Esophagus muscularis mucosa (tissue), 4 donors: ENCODE measurements at regions not wholly inside any gene's neighbourhood (a gene's known extent, or its start where the extent isn't known, plus 50 kb on each side); places are given as distances from the start of the nearest gene placed in this dataset.

ENCODE experiments used
- DNase-seq: peaks from one replicate; pipeline ENCODE4 v3.0.0-alpha.2; 2017; ENCODE audit errors: extremely low spot score
- H3K27ac ChIP-seq, 4 donors: fragments of 200-600 bp; sonication (generic); replicated peaks in 1 of 4; 1 replicate in 3 of 4; 2 replicates in 1 of 4; pipeline ENCODE4 v1.5.1; 2016 to 2019; ENCODE audit warnings: mild to moderate bottlenecking in 1 of 4
- H3K27me3 ChIP-seq, 4 donors: fragments of 200-600 bp; sonication (generic); one replicate each; pipeline versions ENCODE4 v1.5.1 to v1.6.0; 2016 to 2019
- H3K36me3 ChIP-seq, 4 donors: fragments of 200-600 bp; sonication (generic); one replicate each; pipeline ENCODE4 v1.5.1; 2016 to 2019
- H3K4me1 ChIP-seq, 4 donors: fragments of 200-600 bp; sonication (generic); one replicate each; pipeline ENCODE4 v1.5.1; 2016 to 2019
- H3K4me3 ChIP-seq, 4 donors: fragments of 200-600 bp; sonication (generic); 1 replicate in 2 of 4; 2 replicates in 2 of 4; pipeline ENCODE4 v1.5.1; 2016 to 2019; ENCODE audit warnings: mild to moderate bottlenecking in 4 of 4, moderate library complexity in 1 of 4
- H3K9me3 ChIP-seq, 4 donors: fragments of 200-600 bp; sonication (generic); 1 replicate in 3 of 4; 2 replicates in 1 of 4; pipeline ENCODE4 v1.5.1; 2016 to 2019
- CTCF ChIP-seq, 3 experiments: fragments of 200-600 bp in 2 of 3; fragments of 450-650 bp in 1 of 3; sonication (generic) in 2 of 3; IDR thresholded peaks; one replicate each; pipeline ENCODE4 v1.5.1; 2017 to 2019; ENCODE audit warnings: antibody characterized with exemption in 3 of 3, mild to moderate bottlenecking in 2 of 3, moderate library complexity in 1 of 3
- EP300 ChIP-seq: sonication (generic); formaldehyde crosslinking; IDR thresholded peaks from one replicate; pipeline ENCODE4 v1.6.1; 2017; ENCODE audit warnings: antibody characterized with exemption
- POLR2A ChIP-seq: fragments of 450-650 bp; IDR thresholded peaks from one replicate; pipeline ENCODE4 v1.6.1; 2017; ENCODE audit warnings: antibody characterized with exemption, moderate library complexity, mild to moderate bottlenecking, low read depth
- POLR2AphosphoS5 ChIP-seq, 2 donors: sonication (generic); formaldehyde crosslinking; IDR thresholded peaks; one replicate each; pipeline ENCODE4 v1.6.1; 2017; ENCODE audit warnings: antibody characterized with exemption in 2 of 2
- WGBS: methylation state at CpG from one replicate; pipeline ENCODE4 v1.1.5; 2018; 5-methylcytosine and 5-hydroxymethylcytosine counted together
- intact Hi-C: fragments of 100-400 bp; cut with DNase I; formaldehyde crosslinking; loops from one replicate; pipeline ENCODE4 v1.15.1; 2023

- Histone ChIP-seq H3K27ac (no peak overlapping the region), H3K36me3 (no peaks in the 10 kb centered on the region), H3K4me3 (no peak overlapping the region), H3K4me1 (no peaks in the 10 kb centered on the region), H3K27me3 (no peaks in the 10 kb centered on the region), H3K9me3 (no peaks in the 10 kb centered on the region)
- no peak for DNase-seq
- no peak for TF ChIP-seq EP300
- TF ChIP-seq POLR2A, result no peak
- TF ChIP-seq CTCF (IDR thresholded peaks at IDR 0.05), result no peak
- no peak for TF ChIP-seq POLR2AphosphoS5 (IDR thresholded peaks at IDR 0.05)
- intact Hi-C loops, result no loop called here
- WGBS, result 54% methylated on average over 2 of the region's 2 CpGs
Measured at GRCh38 chr5:88118179-88118578, 150.5 kb downstream of the TMEM161B start.

- no peak for DNase-seq
- no peak for TF ChIP-seq CTCF (IDR thresholded peaks at IDR 0.05)
- TF ChIP-seq POLR2A, result no peak
- TF ChIP-seq EP300, result no peak
- no peak for TF ChIP-seq POLR2AphosphoS5 (IDR thresholded peaks at IDR 0.05)
- H3K27ac ChIP-seq, result no peak overlapping the region
- no peaks in the 10 kb centered on the region for H3K36me3 ChIP-seq
- H3K9me3 ChIP-seq, result no peaks in the 10 kb centered on the region
- no peaks in the 10 kb centered on the region for H3K27me3 ChIP-seq
- intact Hi-C loops, result no loop called here
- H3K4me1 ChIP-seq, result no peaks in the 10 kb centered on the region
- H3K4me3 ChIP-seq, result no peak overlapping the region
Measured at GRCh38 chr5:88117546-88117945, 151.1 kb downstream of the TMEM161B start.

GRCh38 chr5:88116396-88116795 is 152.2 kb downstream of the TMEM161B start:
- Histone ChIP-seq H3K4me1 (no peaks in the 10 kb centered on the region), H3K36me3 (no peaks in the 10 kb centered on the region), H3K9me3 (no peaks in the 10 kb centered on the region), H3K27me3 (no peaks in the 10 kb centered on the region), H3K4me3 (no peak overlapping the region), H3K27ac (no peak overlapping the region)
- TF ChIP-seq CTCF (IDR thresholded peaks at IDR 0.05) (no peak), POLR2AphosphoS5 (IDR thresholded peaks at IDR 0.05) (no peak), POLR2A (no peak), EP300 (no peak)
- intact Hi-C loops, result no loop called here
- no peak for DNase-seq

GRCh38 chr5:88115211-88115610 is 153.4 kb downstream of the TMEM161B start:
- no peak for DNase-seq
- 68% methylated on average over 3 of the region's 3 CpGs for WGBS
- intact Hi-C loops, result no loop called here
- Histone ChIP-seq H3K27ac (no peak overlapping the region), H3K4me3 (no peak overlapping the region), H3K36me3 (no peaks in the 10 kb centered on the region), H3K27me3 (no peaks in the 10 kb centered on the region), H3K4me1 (no peaks in the 10 kb centered on the region), H3K9me3 (no peaks in the 10 kb centered on the region)
- TF ChIP-seq POLR2A (no peak), POLR2AphosphoS5 (IDR thresholded peaks at IDR 0.05) (no peak), EP300 (no peak), CTCF (IDR thresholded peaks at IDR 0.05) (no peak)

- TF ChIP-seq POLR2A, result no peak
- no peak for TF ChIP-seq CTCF (IDR thresholded peaks at IDR 0.05)
- no peak for TF ChIP-seq POLR2AphosphoS5 (IDR thresholded peaks at IDR 0.05)
- TF ChIP-seq EP300, result no peak
- no peaks in the 10 kb centered on the region for H3K27me3 ChIP-seq
- H3K4me1 ChIP-seq, result no peaks in the 10 kb centered on the region
- intact Hi-C loops, result no loop called here
- H3K36me3 ChIP-seq, result no peaks in the 10 kb centered on the region
- H3K4me3 ChIP-seq, result no peak overlapping the region
- H3K27ac ChIP-seq, result no peak overlapping the region
- no peaks in the 10 kb centered on the region for H3K9me3 ChIP-seq
- no peak for DNase-seq
- 70% methylated on average over 1 of the region's 1 CpG for WGBS
Measured at GRCh38 chr5:88113429-88113828, 155.2 kb downstream of the TMEM161B start.
